GM18858 (cell line): ENCODE measurements at regions not wholly inside any gene's neighbourhood (a gene's known extent, or its start where the extent isn't known, plus 50 kb on each side); places are given as distances from the start of the nearest gene placed in this dataset.
"Not testable (repeated sequence)": the region's sequence is repeated elsewhere in the genome, so short reads cannot be mapped to it uniquely, and the experiment has no call there.

ENCODE experiments used
- ATAC-seq: cut with Tn5 transposase; IDR thresholded peaks from one replicate; pipeline ENCODE4 v1.9.1; 2021; ENCODE audit not compliant: unreplicated experiment

DNA sequence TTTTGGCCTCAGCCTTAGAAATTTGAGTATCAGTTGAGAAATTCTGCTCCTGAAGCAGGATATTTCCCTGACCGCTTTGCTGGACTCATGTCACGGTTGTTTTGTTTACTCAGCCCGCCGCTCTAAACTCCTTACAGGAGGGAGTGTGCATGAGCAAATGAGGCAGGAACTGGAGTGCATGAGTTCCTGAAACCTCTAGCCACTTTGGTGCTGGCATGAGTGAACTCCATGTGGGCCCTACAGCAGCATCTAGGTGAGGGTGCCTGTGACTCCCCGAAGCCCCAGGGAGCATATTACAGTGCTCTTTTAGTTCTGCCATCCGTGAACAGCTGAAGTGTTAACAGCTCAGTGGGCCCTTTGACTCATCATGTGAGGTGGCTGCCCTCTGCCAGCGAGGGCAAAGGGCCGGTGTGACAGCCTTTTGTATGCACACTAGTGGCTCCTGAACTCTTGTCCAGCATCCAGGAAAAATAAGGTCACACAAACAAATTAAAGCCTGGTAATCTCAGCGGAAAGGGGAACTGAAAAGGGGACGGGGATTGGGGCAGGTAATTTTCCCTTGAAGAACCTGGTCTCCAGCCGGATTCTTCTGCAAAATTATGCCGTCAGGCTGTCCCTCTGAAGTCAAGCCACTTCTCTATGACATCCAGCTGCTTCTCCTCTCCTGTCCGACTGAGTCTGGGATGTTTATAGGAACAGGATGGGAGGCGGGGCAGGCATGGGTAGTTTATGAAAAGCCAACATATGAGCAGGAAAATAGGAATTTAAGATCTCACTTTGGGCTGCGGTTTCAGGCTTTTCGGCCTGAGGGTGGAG is 1668.7 kb downstream of the SUCLG1 start:
- ATAC-seq = no peak

DNA sequence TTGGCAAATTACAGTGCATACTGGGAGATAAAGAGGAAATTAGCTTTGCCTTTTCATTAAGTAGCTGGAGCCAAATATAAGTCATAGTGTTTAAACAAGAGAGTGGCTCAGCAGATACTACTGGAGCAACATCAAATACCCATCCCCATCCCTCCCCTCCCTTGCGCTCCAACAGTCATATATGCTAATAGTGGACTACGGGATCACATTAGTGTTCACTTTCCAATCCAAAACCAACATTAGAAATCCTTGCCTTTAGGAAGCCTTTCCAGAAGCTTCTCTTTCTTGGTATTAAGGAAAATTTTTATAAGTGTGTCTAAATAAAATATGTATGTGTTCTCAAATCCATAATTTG is 1669.3 kb downstream of the SUCLG1 start:
- ATAC-seq = no peak

- no peak for ATAC-seq
These were observed 1677.7 kb downstream of the SUCLG1 start for GRCh38 chr2:82781176-82781915.

- ATAC-seq = no peak
These were observed 1679.0 kb downstream of the SUCLG1 start for GRCh38 chr2:82780050-82780449.

DNA sequence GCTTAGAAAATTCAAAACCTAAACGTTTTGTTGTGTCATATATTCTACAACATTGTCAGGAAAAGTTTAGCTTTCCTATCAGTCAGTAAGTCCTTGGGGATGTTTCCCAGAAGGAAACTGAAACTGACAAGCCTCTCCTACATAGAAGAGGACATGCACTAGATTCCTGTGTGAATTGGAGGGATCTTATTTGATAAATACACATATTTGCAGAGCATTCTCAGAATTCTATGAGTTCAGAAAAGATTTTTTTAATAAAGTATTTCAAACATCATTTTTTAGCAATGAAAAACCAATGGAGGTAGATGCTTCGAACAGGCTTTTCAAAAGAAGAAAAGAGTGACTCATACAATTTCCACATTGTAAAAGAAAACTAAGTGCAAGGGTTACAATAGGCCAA is 1706.7 kb downstream of the SUCLG1 start:
- ATAC-seq = no peak

GRCh38 chr2:82748653-82749052 is 1710.4 kb downstream of the SUCLG1 start:
- no peak for ATAC-seq

GRCh38 chr2:82740527-82740926 is 1718.6 kb downstream of the SUCLG1 start:
- no peak for ATAC-seq

DNA sequence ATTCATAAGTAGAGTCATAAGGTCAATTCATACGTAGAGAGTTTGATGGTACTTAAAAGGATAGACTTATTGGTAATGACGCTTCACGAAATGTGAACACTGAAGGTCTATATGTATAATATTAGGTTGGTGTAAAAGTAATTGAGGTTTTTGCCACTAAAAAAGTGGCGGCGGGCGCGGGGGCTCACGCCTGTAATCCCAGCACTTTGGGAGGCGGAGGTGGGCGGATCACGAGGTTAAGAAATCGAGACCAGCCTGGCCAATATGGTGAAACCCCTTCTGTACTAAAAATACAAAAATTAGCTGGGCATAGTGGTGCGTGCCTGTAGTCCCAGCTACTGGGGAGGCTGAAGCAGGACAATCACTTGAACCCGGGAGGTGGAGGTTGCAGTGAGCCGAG is 1721.1 kb downstream of the SUCLG1 start:
- not testable (repeated sequence) for ATAC-seq

- ATAC-seq = no peak
These were observed 1723.7 kb downstream of the SUCLG1 start for GRCh38 chr2:82735336-82735735.

GRCh38 chr2:82731824-82732223 is 1727.3 kb downstream of the SUCLG1 start:
- no peak for ATAC-seq

DNA sequence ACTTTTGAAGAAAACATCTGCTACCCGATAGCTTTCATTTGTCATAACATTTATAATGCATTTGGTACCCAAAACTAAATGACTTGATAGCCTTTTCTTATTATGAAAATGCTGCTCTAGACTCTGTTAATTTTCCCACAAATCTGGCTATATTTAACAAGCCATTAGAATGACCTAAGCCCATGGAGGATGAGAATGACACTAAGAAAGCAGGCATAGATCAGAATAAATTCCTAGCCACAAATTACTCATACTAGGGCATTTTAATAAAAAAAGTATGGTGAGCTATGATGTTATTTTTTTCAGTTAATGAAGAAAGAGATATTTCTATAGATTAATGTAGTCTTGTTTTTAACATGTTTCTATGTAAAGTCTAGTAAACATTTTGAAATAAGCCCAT is 1728.3 kb downstream of the SUCLG1 start:
- ATAC-seq = no peak

DNA sequence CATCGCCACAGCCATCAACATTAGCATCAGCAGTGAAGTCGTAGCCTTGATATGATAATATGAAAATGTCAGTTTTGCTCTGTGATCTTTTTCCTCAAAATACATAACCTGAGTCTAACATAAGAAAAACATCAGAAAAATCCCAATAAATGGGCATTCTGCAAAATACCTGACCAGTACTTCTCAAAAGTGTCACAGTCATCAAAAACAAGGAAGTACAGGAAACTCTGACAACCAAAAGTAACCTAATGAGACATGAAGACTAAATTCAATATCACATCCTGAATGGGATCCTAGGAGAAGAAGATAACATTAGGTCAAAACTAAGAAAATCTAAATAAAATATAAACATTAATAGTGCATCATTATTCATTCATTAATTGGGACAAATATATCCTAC is 1731.0 kb downstream of the SUCLG1 start:
- ATAC-seq = no peak

- no peak for ATAC-seq
These were observed 1750.4 kb downstream of the SUCLG1 start for GRCh38 chr2:82708681-82709080.

DNA sequence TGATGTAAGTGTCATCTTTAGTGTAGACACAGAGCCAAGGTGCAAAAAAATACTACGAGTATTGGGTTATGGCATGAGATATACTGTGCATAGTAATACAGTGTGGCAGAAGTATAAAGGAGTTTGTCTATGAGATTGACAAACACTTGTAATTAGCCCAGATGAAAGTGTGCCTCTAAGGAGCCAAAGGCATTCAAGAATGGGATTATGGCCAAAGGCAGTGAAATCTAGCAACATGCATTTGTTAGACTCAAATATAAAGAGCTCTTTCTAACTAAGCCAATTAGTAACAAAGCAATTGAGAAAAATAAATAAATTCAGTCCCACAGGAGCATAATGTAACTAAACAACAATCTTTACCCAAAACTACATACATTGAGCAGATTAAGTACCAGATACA is 1761.8 kb downstream of the SUCLG1 start:
- no peak for ATAC-seq

- no peak for ATAC-seq
These were observed 1764.6 kb downstream of the SUCLG1 start for GRCh38 chr2:82694431-82694830.

DNA sequence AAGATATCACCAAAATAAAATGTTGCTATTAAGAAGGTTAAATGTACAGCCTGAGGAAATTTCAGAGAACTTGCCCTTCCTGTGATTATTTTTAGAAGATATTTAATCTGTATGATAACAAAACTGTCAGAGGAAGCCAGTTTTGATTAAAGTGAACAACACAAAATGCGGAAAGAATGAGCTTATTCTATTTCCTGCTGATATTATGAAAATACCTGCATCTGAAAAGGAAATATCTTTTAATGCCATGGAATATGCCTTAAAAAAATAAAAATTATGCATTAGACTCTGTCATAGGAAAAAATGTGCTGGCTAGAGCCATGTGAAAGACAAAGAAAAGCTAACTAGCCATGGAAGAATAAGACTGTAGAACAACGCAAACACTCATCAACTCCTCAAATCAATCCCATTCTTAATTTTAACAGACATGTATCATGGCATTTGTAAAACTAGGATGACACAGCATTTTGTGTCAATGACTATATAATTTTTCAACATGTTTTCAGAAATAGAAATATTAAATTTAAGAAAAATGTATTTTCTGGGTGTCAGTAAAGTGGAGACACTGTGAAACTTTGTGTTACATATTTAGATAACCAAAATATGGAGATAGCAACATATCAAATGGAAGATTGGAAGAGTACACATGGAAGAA is 1768.2 kb downstream of the SUCLG1 start:
- ATAC-seq = no peak

- no peak for ATAC-seq
These were observed 1783.9 kb downstream of the SUCLG1 start for GRCh38 chr2:82675186-82675585.

- ATAC-seq = no peak
These were observed 1784.4 kb downstream of the SUCLG1 start for GRCh38 chr2:82674652-82675051.

GRCh38 chr2:82667491-82667890 is 1791.6 kb downstream of the SUCLG1 start:
- no peak for ATAC-seq

DNA sequence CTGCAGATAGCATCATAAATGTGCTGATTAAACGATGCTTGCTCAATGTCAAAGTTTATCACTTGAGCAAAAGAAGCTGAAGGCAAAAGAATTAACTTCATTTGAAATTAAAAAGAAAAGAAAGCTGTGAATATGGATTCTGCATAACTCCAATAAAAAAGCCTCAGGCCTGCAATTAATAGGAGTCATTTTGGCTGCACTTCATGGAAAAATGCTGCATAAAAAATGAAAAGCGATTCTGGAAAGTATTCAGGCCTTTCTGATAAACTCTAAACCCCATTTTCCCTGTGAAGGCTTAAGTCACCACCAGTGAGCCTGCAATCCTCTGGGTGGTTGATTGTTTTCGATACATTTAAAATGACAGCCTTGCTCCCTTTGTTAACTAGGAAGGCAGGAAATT is 1793.4 kb downstream of the SUCLG1 start:
- no peak for ATAC-seq

- ATAC-seq = no peak
These were observed 1802.0 kb downstream of the SUCLG1 start for GRCh38 chr2:82657106-82657505.

DNA sequence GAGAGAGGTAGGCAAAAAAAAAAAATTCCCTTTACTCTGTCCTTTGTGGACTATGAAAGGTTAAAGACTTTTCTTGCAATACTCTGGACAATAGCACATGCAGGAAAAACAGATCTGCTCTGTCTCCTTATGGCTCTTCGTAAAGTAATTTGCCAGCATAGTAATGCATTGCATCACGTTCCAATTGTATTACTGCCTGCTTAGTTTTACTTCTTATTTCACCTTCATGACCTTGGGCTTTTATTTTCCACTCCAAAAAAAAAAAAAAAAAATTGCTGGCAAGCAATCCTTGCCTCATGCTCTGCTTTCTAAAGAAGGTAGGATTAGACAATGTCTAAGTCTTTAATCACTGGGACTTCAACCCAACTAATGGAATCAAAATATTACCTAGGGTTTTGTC is 1802.7 kb downstream of the SUCLG1 start:
- ATAC-seq = no peak
